Fibroblast of skin of back (primary cell): ENCODE measurements at regions not wholly inside any gene's neighbourhood (a gene's known extent, or its start where the extent isn't known, plus 50 kb on each side); places are given as distances from the start of the nearest gene placed in this dataset.
"Not testable (repeated sequence)": the region's sequence is repeated elsewhere in the genome, so short reads cannot be mapped to it uniquely, and the experiment has no call there.

Experiments
- DNase-seq: peaks from one replicate; pipeline ENCODE4 v3.0.0-alpha.2; 2013

- no peak for DNase-seq
Measured at GRCh38 chr1:244106837-244107493, 55.9 kb downstream of the ZBTB18 start.

GRCh38 chr1:244111027-244111426 is 59.9 kb downstream of the ZBTB18 start:
- no peak for DNase-seq

GRCh38 chr1:244112041-244112440 is 61.0 kb downstream of the ZBTB18 start:
- no peak for DNase-seq

GRCh38 chr1:244112636-244113035 is 61.6 kb downstream of the ZBTB18 start:
- DNase-seq = peak; percentile 97

GRCh38 chr1:244113532-244114320 is 62.6 kb downstream of the ZBTB18 start:
- peak; percentile 86 for DNase-seq

GRCh38 chr1:244114892-244115291 is 63.8 kb downstream of the ZBTB18 start:
- no peak for DNase-seq

GRCh38 chr1:244116946-244117345 is 65.9 kb downstream of the ZBTB18 start:
- DNase-seq = no peak

- no peak for DNase-seq
Measured at GRCh38 chr1:244118109-244118761, 67.2 kb downstream of the ZBTB18 start.

- DNase-seq = no peak
Measured at GRCh38 chr1:244128591-244129383, 77.7 kb downstream of the ZBTB18 start.

- no peak for DNase-seq
Measured at GRCh38 chr1:244137276-244137675, 86.2 kb downstream of the ZBTB18 start.

- peak; percentile 73 for DNase-seq
Measured at GRCh38 chr1:244137725-244138124, 86.6 kb downstream of the ZBTB18 start.

- DNase-seq = no peak
Measured at GRCh38 chr1:244138399-244138798, 87.3 kb downstream of the ZBTB18 start.

GRCh38 chr1:244139655-244140054 is 88.6 kb downstream of the ZBTB18 start:
- DNase-seq = no peak

- DNase-seq = no peak
Measured at GRCh38 chr1:244140420-244140819, 89.3 kb downstream of the ZBTB18 start.

GRCh38 chr1:244144053-244144452 is 93.0 kb downstream of the ZBTB18 start:
- DNase-seq = no peak

- no peak for DNase-seq
Measured at GRCh38 chr1:244150071-244150470, 99.0 kb downstream of the ZBTB18 start.

- DNase-seq = no peak
Measured at GRCh38 chr1:244150665-244151064, 99.6 kb downstream of the ZBTB18 start.

GRCh38 chr1:244151537-244151936 is 100.5 kb downstream of the ZBTB18 start:
- no peak for DNase-seq

- DNase-seq = peak; percentile 60
Measured at GRCh38 chr1:244154508-244154871, 103.4 kb downstream of the ZBTB18 start.

GRCh38 chr1:244154872-244155531 is 103.9 kb downstream of the ZBTB18 start:
- no peak for DNase-seq

- DNase-seq = no peak
Measured at GRCh38 chr1:244155661-244156060, 104.6 kb downstream of the ZBTB18 start.

- DNase-seq = not testable (repeated sequence)
Measured at GRCh38 chr1:244156617-244157016, 105.5 kb downstream of the ZBTB18 start.
